H9 (cell line): ENCODE measurements at regions not wholly inside any gene's neighbourhood (a gene's known extent, or its start where the extent isn't known, plus 50 kb on each side); places are given as distances from the start of the nearest gene placed in this dataset.

ENCODE experiments used
- DNase-seq: peaks from one replicate; pipeline ENCODE4 v3.0.0-alpha.2; 2017
- H2AFZ ChIP-seq: one replicate; pipeline ENCODE4 v1.6.1; 2013; ENCODE audit warnings: mild to moderate bottlenecking, low read length, control low read depth, moderate library complexity
- H2AK5ac ChIP-seq: 2 replicates; pipeline ENCODE4 v1.6.1; 2013; ENCODE audit warnings: low read length, control low read depth, mixed read lengths; ENCODE audit not compliant: insufficient read length
- H2BK120ac ChIP-seq: one replicate; pipeline ENCODE4 v1.6.1; 2013; ENCODE audit warnings: low read depth, mild to moderate bottlenecking, low read length, control low read depth, inconsistent platforms; ENCODE audit not compliant: poor library complexity, severe bottlenecking
- H2BK12ac ChIP-seq: 2 replicates; pipeline ENCODE4 v1.6.1; 2013; ENCODE audit warnings: low read length, control low read depth, mixed read lengths, low read depth; ENCODE audit not compliant: insufficient read length
- H2BK15ac ChIP-seq: 2 replicates; pipeline ENCODE4 v1.6.1; 2013; ENCODE audit warnings: low read depth, low read length, control low read depth
- H2BK20ac ChIP-seq: one replicate; pipeline ENCODE4 v1.6.1; 2013; ENCODE audit warnings: low read depth, mild to moderate bottlenecking, low read length, control low read depth, inconsistent platforms; ENCODE audit not compliant: poor library complexity, severe bottlenecking
- H2BK5ac ChIP-seq: 2 replicates; pipeline ENCODE4 v1.6.1; 2013; ENCODE audit warnings: low read length, control low read depth, mixed read lengths; ENCODE audit not compliant: insufficient read length
- H3K14ac ChIP-seq: 2 replicates; pipeline ENCODE4 v1.6.1; 2013; ENCODE audit warnings: low read length, control low read depth; ENCODE audit not compliant: insufficient read depth
- H3K18ac ChIP-seq: 2 replicates; pipeline ENCODE4 v1.6.1; 2013; ENCODE audit warnings: low read depth, mild to moderate bottlenecking, mixed read lengths, low read length, control low read depth; ENCODE audit not compliant: insufficient read length
- H3K23ac ChIP-seq: 2 replicates; pipeline ENCODE4 v1.6.1; 2013; ENCODE audit warnings: low read length, control low read depth, mixed read lengths, low read depth; ENCODE audit not compliant: insufficient read length
- H3K23me2 ChIP-seq: 2 replicates; pipeline ENCODE4 v1.6.1; 2013; ENCODE audit warnings: low read depth, mild to moderate bottlenecking, mixed read lengths, low read length, control low read depth; ENCODE audit not compliant: insufficient read length, poor library complexity, severe bottlenecking
- H3K27ac ChIP-seq: 2 replicates; pipeline ENCODE4 v1.5.1; 2013; ENCODE audit warnings: low read length, control low read depth, mixed read lengths, low read depth; ENCODE audit not compliant: insufficient read length
- H3K27me3 ChIP-seq: 2 replicates; pipeline ENCODE4 v1.6.1; 2013; ENCODE audit warnings: low read length, control low read depth, inconsistent platforms; ENCODE audit not compliant: insufficient read depth
- H3K4ac ChIP-seq: 2 replicates; pipeline ENCODE4 v1.6.1; 2013; ENCODE audit warnings: low read depth, mild to moderate bottlenecking, control low read depth, inconsistent platforms, low read length, moderate library complexity
- H3K4me1 ChIP-seq: 2 replicates; pipeline ENCODE4 v1.6.1; 2013; ENCODE audit warnings: low read length, control low read depth, inconsistent platforms; ENCODE audit not compliant: insufficient read depth
- H3K4me2 ChIP-seq: 2 replicates; pipeline ENCODE4 v1.6.1; 2013; ENCODE audit warnings: low read length, control low read depth, mixed read lengths; ENCODE audit not compliant: insufficient read length, insufficient read depth
- H3K56ac ChIP-seq: 2 replicates; pipeline ENCODE4 v1.6.1; 2013; ENCODE audit warnings: low read depth, mild to moderate bottlenecking, mixed read lengths, low read length, control low read depth; ENCODE audit not compliant: insufficient read length
- H3K79me1 ChIP-seq: 2 replicates; pipeline ENCODE4 v1.6.1; 2013; ENCODE audit warnings: low read depth, mild to moderate bottlenecking, moderate library complexity, low read length, control low read depth, inconsistent platforms; ENCODE audit not compliant: insufficient read depth, poor library complexity, severe bottlenecking
- H3K79me2 ChIP-seq: 2 replicates; pipeline ENCODE4 v1.6.1; 2013; ENCODE audit warnings: low read length, control low read depth, inconsistent platforms; ENCODE audit not compliant: insufficient read depth
- H3K9ac ChIP-seq: 2 replicates; pipeline ENCODE4 v1.6.1; 2013; ENCODE audit warnings: low read length, control low read depth, mixed read lengths; ENCODE audit not compliant: insufficient read length; ENCODE audit errors: extremely low read depth
- H3K9me3 ChIP-seq: one replicate; pipeline ENCODE4 v1.6.1; 2013; ENCODE audit warnings: low read depth, low read length, inconsistent platforms; ENCODE audit not compliant: control insufficient read depth
- H3T11ph ChIP-seq: one replicate; pipeline ENCODE4 v1.6.1; 2013; ENCODE audit warnings: mild to moderate bottlenecking, low read length, control low read depth, inconsistent platforms
- H4K20me1 ChIP-seq: one replicate; pipeline ENCODE4 v1.6.1; 2013; ENCODE audit not compliant: control insufficient read depth, insufficient read length, insufficient read depth
- H4K5ac ChIP-seq: 2 replicates; pipeline ENCODE4 v1.6.1; 2013; ENCODE audit warnings: low read depth, mild to moderate bottlenecking, mixed read lengths, low read length, control low read depth; ENCODE audit not compliant: insufficient read length
- H4K8ac ChIP-seq: replicated peaks from 2 replicates; pipeline ENCODE4 v1.6.1; 2013; ENCODE audit warnings: low read length, control low read depth, mixed read lengths, low read depth; ENCODE audit not compliant: insufficient read length
- H4K91ac ChIP-seq: 2 replicates; pipeline ENCODE4 v1.6.1; 2013; ENCODE audit warnings: low read depth, mild to moderate bottlenecking, moderate library complexity, mixed read lengths, low read length, control low read depth; ENCODE audit not compliant: insufficient read length
- H3K27ac Mint-ChIP-seq, 3 experiments: 2 replicates in 2 of 3; 3 replicates in 1 of 3; pipeline ENCODE4 v1.8.0; 2020 to 2021; ENCODE audit warnings: mixed read lengths in 3 of 3, mild to moderate bottlenecking in 1 of 3, moderate library complexity in 1 of 3
- H3K27me3 Mint-ChIP-seq: 2 replicates; pipeline ENCODE4 v1.8.0; 2021; ENCODE audit warnings: low read depth, mild to moderate bottlenecking, moderate library complexity, mixed read lengths
- H3K36me3 Mint-ChIP-seq, 3 experiments: 2 replicates in 2 of 3; 3 replicates in 1 of 3; pipeline ENCODE4 v1.8.0; 2020 to 2021; ENCODE audit warnings: low read depth in 3 of 3, mixed read lengths in 3 of 3; ENCODE audit not compliant: insufficient read depth in 1 of 3
- H3K4me1 Mint-ChIP-seq, 2 experiments: 2 replicates each; pipeline ENCODE4 v1.8.0; 2020; ENCODE audit warnings: mixed read lengths in 2 of 2
- H3K4me3 Mint-ChIP-seq, 2 experiments: 2 replicates in 1 of 2; 3 replicates in 1 of 2; pipeline ENCODE4 v1.8.0; 2020 to 2021; ENCODE audit warnings: mild to moderate bottlenecking in 2 of 2, mixed read lengths in 2 of 2, moderate library complexity in 1 of 2
- H3K9me3 Mint-ChIP-seq, 2 experiments: 2 replicates in 1 of 2; 3 replicates in 1 of 2; pipeline ENCODE4 v1.8.0; 2020; ENCODE audit warnings: mild to moderate bottlenecking in 2 of 2, mixed read lengths in 2 of 2, moderate library complexity in 1 of 2
- CTCF ChIP-seq: fragments of 200-600 bp; sonication (generic); conservative IDR thresholded peaks from 3 replicates; pipeline ENCODE4 v1.8.0; 2021; ENCODE audit warnings: antibody characterized with exemption, mild to moderate bottlenecking
- WGBS: extraction: QIAGEN DNeasy Blood & Tissue Kit; methylation state at CpG from one replicate; pipeline ENCODE4 v1.1.7; 2013; ENCODE audit warnings: missing lambda C conversion rate, low lambda C conversion rate, mixed read lengths; ENCODE audit not compliant: insufficient read length; ENCODE audit errors: extremely low coverage; 5-methylcytosine and 5-hydroxymethylcytosine counted together

GRCh38 chr2:61671561-61672315 is 133.6 kb upstream of the XPO1 start:
- no peak overlapping the region for H4K5ac ChIP-seq
- no peaks in the 10 kb centered on the region for H3K23me2 ChIP-seq
- H2BK20ac ChIP-seq: no peak overlapping the region
- H2BK15ac ChIP-seq: no peak overlapping the region
- H2BK5ac ChIP-seq: no peak overlapping the region
- no peak overlapping the region for H3K4me2 ChIP-seq
- DNase-seq: no peak
- H3K23ac ChIP-seq: no peak overlapping the region
- no peak overlapping the region for H3K56ac ChIP-seq
- H3K9me3 Mint-ChIP-seq: peaks cover 18 to 21% of the 10 kb centered on the region in 2 experiments
- no peaks in the 10 kb centered on the region for H3K27me3 Mint-ChIP-seq
- no peak overlapping the region for H3T11ph ChIP-seq
- no peak overlapping the region for H2AFZ ChIP-seq
- no peaks in the 10 kb centered on the region for H3K79me1 ChIP-seq
- TF ChIP-seq CTCF: no peak
- H3K9me3 ChIP-seq: peaks cover 11% of the 10 kb centered on the region
- H2AK5ac ChIP-seq: no peak overlapping the region
- H3K4me3 Mint-ChIP-seq: no peak overlapping the region
- H4K91ac ChIP-seq: no peak overlapping the region
- peak overlapping the region; percentile 18 to 70 (median 23); a peak in 3 of 7 replicates for H3K27ac Mint-ChIP-seq
- H4K8ac ChIP-seq: no peak overlapping the region
- peaks cover 5 to 21% (median 17%) of the 10 kb centered on the region in 3 experiments for H3K36me3 Mint-ChIP-seq
- no peaks in the 10 kb centered on the region for H4K20me1 ChIP-seq
- no peaks in the 10 kb centered on the region for H3K79me2 ChIP-seq
- H3K9ac ChIP-seq: no peak overlapping the region
- WGBS: 100% methylated on average over 1 of the region's 5 CpGs
- H3K4ac ChIP-seq: no peak overlapping the region
- H2BK120ac ChIP-seq: no peak overlapping the region
- no peak overlapping the region for H3K14ac ChIP-seq
- H3K18ac ChIP-seq: no peak overlapping the region
- H3K27ac ChIP-seq: no peak overlapping the region
- H2BK12ac ChIP-seq: no peak overlapping the region
- H3K4me1 Mint-ChIP-seq: peaks cover 14 to 17% of the 10 kb centered on the region in 2 experiments
- H3K27me3 ChIP-seq: no peaks in the 10 kb centered on the region
- no peaks in the 10 kb centered on the region for H3K4me1 ChIP-seq
